Adrenal gland (tissue), 5 donors: ENCODE measurements at regions not wholly inside any gene's neighbourhood (a gene's known extent, or its start where the extent isn't known, plus 50 kb on each side); places are given as distances from the start of the nearest gene placed in this dataset.

Source experiments
- CTCF ChIP-seq, 6 experiments: fragments of 450-650 bp in 4 of 6; fragments of 200-600 bp in 2 of 6; sonication (generic) in 1 of 6; IDR thresholded peaks; 1 replicate in 5 of 6; 2 replicates in 1 of 6; pipeline versions ENCODE4 v1.5.1 to v1.8.0; 2016 to 2021; ENCODE audit warnings: antibody characterized with exemption in 6 of 6, mild to moderate bottlenecking in 2 of 6, moderate library complexity in 1 of 6
- POLR2A ChIP-seq, 2 donors: fragments of 450-650 bp; IDR thresholded peaks; one replicate each; pipeline ENCODE4 v1.6.1; 2017; ENCODE audit warnings: antibody characterized with exemption in 2 of 2, mild to moderate bottlenecking in 2 of 2, moderate library complexity in 1 of 2
- donor health status: DM: no; HTN: no; CAD: no.

GRCh38 chr4:123937581-123937980 lies 541.0 kb downstream of the SPRY1 start:
- TF ChIP-seq CTCF (IDR thresholded peaks at IDR 0.05), result no peak
- no peak for TF ChIP-seq POLR2A (IDR thresholded peaks at IDR 0.05)
